HFF-Myc (cell line): ENCODE measurements at regions not wholly inside any gene's neighbourhood (a gene's known extent, or its start where the extent isn't known, plus 50 kb on each side); places are given as distances from the start of the nearest gene placed in this dataset.
A peak's percentile ranks its signal among the peaks of the same experiment; 100 is the strongest.

Experiments used
- DNase-seq: peaks from one replicate; pipeline ENCODE4 v3.0.0-alpha.2; 2011; ENCODE audit warnings: low read depth; ENCODE audit errors: extremely low read depth
- H3K4me3 ChIP-seq: replicated peaks from 2 replicates; pipeline ENCODE4 v1.5.1; 2011; ENCODE audit warnings: low read depth, mild to moderate bottlenecking, control low read depth, low read length
- TF ChIP-seq, protein P1 (sequence below): IDR thresholded peaks from 2 replicates; pipeline ENCODE4 v1.5.1; 2012; ENCODE audit warnings: mild to moderate bottlenecking, low read depth, low read length, control low read depth; ENCODE audit errors: missing control alignments

DNA sequence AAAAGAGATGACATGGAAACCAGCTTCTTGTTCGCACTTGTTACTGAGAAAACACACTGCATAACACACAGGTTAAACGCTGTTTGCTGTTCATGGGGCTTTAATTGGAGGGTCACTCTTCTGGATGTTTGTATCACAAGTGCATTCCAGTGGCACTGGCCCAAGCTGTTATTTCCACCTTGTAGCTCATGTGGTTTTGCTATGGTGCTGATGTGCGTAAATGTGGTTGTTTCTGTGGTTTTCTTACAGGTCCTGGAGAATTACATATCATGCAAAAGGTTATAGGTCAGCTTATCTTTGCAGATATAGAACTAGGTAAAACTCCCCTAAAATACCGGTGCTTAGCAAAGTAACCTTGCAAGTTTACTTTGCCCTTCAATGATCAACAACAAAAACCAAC is 89.3 kb upstream of the AHI1 start:
- TF ChIP-seq, protein P1, sequence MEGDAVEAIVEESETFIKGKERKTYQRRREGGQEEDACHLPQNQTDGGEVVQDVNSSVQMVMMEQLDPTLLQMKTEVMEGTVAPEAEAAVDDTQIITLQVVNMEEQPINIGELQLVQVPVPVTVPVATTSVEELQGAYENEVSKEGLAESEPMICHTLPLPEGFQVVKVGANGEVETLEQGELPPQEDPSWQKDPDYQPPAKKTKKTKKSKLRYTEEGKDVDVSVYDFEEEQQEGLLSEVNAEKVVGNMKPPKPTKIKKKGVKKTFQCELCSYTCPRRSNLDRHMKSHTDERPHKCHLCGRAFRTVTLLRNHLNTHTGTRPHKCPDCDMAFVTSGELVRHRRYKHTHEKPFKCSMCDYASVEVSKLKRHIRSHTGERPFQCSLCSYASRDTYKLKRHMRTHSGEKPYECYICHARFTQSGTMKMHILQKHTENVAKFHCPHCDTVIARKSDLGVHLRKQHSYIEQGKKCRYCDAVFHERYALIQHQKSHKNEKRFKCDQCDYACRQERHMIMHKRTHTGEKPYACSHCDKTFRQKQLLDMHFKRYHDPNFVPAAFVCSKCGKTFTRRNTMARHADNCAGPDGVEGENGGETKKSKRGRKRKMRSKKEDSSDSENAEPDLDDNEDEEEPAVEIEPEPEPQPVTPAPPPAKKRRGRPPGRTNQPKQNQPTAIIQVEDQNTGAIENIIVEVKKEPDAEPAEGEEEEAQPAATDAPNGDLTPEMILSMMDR = no peak
- H3K4me3 ChIP-seq = no peak overlapping the region
- DNase-seq = peak; percentile 2

DNA sequence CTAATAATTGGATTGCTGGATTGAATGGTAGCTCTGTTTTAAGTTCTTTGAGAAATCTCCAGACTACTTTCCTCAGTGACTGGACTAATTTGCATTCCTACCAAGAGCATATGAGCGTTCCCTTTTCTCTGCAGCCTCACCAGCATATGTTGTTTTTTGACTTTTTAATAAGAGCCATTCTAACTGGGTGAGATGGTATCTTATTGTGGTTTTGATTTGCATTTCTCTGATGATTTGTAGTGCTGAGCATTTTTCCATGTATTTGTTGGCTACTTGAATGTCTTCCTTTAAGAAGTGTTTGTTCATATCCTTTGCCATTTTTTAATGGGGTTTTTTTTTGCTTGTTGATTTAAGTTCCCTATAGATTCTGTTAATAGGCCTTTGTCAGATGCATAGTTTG is 94.7 kb upstream of the AHI1 start:
- TF ChIP-seq, protein P1 = no peak
- DNase-seq = no peak

DNA sequence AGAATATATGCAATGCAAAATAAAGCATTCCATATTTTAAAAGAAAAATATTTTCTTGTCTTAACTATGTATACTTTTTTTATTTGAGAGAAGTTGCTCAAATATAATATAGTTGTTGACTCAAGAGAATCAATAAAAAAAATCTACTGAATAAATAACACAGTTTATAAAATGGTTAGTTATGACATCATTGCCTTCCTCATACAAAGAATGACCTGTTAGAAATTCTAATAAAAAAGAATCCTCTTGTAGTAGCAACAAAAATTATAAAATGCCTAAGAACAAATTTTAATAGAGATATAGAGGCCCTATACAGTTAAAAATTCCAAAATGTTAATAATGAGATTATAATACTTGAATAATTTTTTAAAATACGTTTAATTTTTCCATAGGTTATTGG is 96.5 kb upstream of the AHI1 start:
- H3K4me3 ChIP-seq = no peak overlapping the region
- TF ChIP-seq, protein P1 = no peak
- no peak for DNase-seq

More for the DNA sequence above, 94.7 kb upstream of the AHI1 start:
- no peak overlapping the region for H3K4me3 ChIP-seq

DNA sequence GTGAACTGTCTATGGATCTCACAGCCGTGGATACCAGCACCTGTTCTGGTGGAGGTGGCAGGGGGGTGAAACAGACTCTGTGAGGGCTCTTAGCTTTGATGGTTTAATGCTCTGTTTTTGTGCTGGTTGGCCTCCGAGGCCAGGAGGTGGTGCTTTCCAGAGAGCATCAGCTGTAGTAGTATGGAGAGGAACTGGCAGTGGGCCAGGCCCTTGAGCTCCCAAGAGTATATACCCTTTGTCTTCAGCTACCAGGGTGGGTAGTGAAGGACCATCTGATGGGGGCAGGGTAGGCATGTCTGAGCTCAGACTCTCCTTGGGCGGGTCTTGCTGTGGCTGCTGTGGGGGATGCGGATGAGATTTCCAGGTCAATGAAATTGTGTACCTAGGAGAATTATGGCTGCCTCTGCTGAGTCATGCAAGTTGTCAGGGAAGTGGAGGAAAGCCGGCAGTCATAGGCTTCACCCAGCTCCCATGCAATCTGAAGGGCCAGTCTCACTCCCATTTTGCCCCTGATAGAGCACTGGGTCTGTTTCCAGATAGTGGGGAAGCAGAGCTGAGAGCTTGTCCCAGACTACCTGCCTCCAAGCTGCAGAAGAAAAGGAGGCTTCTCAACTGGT is 102.7 kb upstream of the AHI1 start:
- TF ChIP-seq, protein P1 = no peak
- no peak overlapping the region for H3K4me3 ChIP-seq
- DNase-seq = no peak

DNA sequence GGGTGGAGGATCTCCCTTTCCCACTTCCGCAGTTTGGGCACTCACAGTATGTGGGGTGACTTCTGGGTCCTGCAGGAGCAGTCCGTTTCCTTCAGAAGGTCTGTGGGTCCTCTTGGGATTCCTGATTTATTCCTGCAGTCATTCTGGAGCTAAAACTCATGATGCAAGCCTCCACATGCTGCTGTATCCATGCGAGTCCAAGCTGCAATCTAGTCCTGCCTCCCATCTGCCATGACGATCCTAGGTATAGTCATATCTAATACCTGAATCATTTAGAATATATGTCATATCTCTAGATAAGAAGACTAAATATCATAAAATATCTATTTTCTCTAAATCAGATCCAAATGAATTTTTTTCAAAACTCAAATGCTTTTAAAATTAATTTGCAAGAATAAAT is 103.4 kb upstream of the AHI1 start:
- no peak overlapping the region for H3K4me3 ChIP-seq
- TF ChIP-seq, protein P1 = no peak
- no peak for DNase-seq

DNA sequence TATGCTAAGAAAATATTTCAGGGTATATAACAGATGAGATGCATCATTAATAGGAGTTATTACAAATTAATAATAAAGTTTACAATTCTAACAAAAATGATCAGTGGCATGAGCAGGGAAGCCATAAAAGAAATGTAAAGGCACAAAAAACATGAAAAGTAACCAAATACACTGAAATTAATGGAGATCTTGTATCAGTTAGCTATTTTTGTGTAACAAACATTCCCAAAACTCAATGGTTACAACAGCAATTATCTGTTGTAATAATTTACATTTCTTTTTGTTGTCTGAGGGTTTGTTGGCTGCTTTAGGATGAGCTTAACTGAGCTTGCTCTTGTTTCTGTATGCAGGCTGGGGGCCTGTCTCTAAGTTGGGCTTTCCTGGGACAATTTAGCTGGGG is 104.3 kb upstream of the AHI1 start:
- H3K4me3 ChIP-seq = no peak overlapping the region
- no peak for DNase-seq
- TF ChIP-seq, protein P1 = no peak

DNA sequence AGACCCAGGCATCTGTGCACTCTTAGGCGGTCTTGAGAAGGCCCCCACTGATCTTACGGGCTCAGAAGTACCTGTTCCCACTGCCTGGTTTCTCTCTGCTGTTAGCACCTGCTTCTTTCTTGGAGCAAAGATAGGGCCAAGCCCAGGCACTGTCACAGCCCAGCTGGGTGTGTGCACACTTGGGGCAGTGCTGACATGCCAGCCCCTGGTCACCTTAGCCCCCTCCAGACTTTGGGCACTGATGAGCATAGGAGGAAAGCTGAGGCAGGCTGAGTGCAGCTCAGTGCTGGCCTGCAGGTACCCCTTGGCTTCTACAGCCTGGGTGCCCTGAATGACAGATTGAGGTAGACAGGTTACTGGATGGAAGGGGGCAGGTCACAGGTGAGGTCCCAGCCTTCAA is 105.7 kb upstream of the AHI1 start:
- no peak for DNase-seq
- TF ChIP-seq, protein P1 = no peak
- H3K4me3 ChIP-seq = no peak overlapping the region
